ENCODE measurements at regions not wholly inside any gene's neighbourhood (a gene's known extent, or its start where the extent isn't known, plus 50 kb on each side); places are given as distances from the start of the nearest gene placed in this dataset.

- H3K79me2 ChIP-seq (ENCODE audit: insufficient read depth, low read length), result no peaks in the 10 kb centered on the region
- DNase-seq (ENCODE audit: insufficient read length, low spot score, missing footprints), result no peak
Observed at GRCh38 chr3:40779039-40779438, 254.3 kb downstream of the ZNF621 start.

GRCh38 chr3:40780291-40780924 is 255.6 kb downstream of the ZNF621 start:
- H3K9me3 ChIP-seq (ENCODE audit: low read depth, low read length), result no peaks in the 10 kb centered on the region
- peak overlapping the region; percentile 71 for H3K4me2 ChIP-seq (ENCODE audit: insufficient read depth, low read length)
- peaks cover 16% of the 10 kb centered on the region for H3K4me1 ChIP-seq (ENCODE audit: insufficient read depth, low read length)
- H3K27ac ChIP-seq (ENCODE audit: low read depth, low read length), result no peak overlapping the region
- no peaks in the 10 kb centered on the region for H3K36me3 ChIP-seq (ENCODE audit: insufficient read depth, low read length)
- no peaks in the 10 kb centered on the region for H3K79me2 ChIP-seq (ENCODE audit: insufficient read depth, low read length)
- H3K27me3 ChIP-seq (ENCODE audit: insufficient read depth, low read length), result peaks cover 3% of the 10 kb centered on the region
- DNase-seq (ENCODE audit: insufficient read length, low spot score, missing footprints), result peak; percentile 58
- no peak for TF ChIP-seq CTCF (IDR thresholded peaks at IDR 0.05; ENCODE audit: extremely low read depth, low read depth, low read length)
- H3K4me3 ChIP-seq (ENCODE audit: insufficient read depth, low read length), result peak overlapping the region; percentile 67
- H2AFZ ChIP-seq (ENCODE audit: low read length), result peak overlapping the region; percentile 87
- no peaks in the 10 kb centered on the region for H4K20me1 ChIP-seq (ENCODE audit: insufficient read depth, low read length)

More at GRCh38 chr3:40779039-40779438, 254.3 kb downstream of the ZNF621 start:
- H3K4me3 ChIP-seq (ENCODE audit: insufficient read depth, low read length), result no peak overlapping the region
- no peak overlapping the region for H2AFZ ChIP-seq (ENCODE audit: low read length)
- H3K9me3 ChIP-seq (ENCODE audit: low read depth, low read length), result no peaks in the 10 kb centered on the region
- peaks cover 16% of the 10 kb centered on the region for H3K4me1 ChIP-seq (ENCODE audit: insufficient read depth, low read length)
- H3K27me3 ChIP-seq (ENCODE audit: insufficient read depth, low read length), result peaks cover 3% of the 10 kb centered on the region
- H3K27ac ChIP-seq (ENCODE audit: low read depth, low read length), result no peak overlapping the region
- H3K36me3 ChIP-seq (ENCODE audit: insufficient read depth, low read length), result no peaks in the 10 kb centered on the region
- TF ChIP-seq CTCF (IDR thresholded peaks at IDR 0.05; ENCODE audit: extremely low read depth, low read depth, low read length), result no peak
- no peaks in the 10 kb centered on the region for H4K20me1 ChIP-seq (ENCODE audit: insufficient read depth, low read length)
- no peak overlapping the region for H3K4me2 ChIP-seq (ENCODE audit: insufficient read depth, low read length)

- Histone ChIP-seq H3K4me1 (ENCODE audit: insufficient read depth, low read length) (peaks cover 16% of the 10 kb centered on the region), H3K27me3 (ENCODE audit: insufficient read depth, low read length) (no peaks in the 10 kb centered on the region), H4K20me1 (ENCODE audit: insufficient read depth, low read length) (no peaks in the 10 kb centered on the region), H3K4me3 (ENCODE audit: insufficient read depth, low read length) (peak overlapping the region; percentile 67), H3K4me2 (ENCODE audit: insufficient read depth, low read length) (peak overlapping the region; percentile 71), H3K79me2 (ENCODE audit: insufficient read depth, low read length) (no peaks in the 10 kb centered on the region), H3K36me3 (ENCODE audit: insufficient read depth, low read length) (no peaks in the 10 kb centered on the region), H2AFZ (ENCODE audit: low read length) (peak overlapping the region; percentile 87), H3K27ac (ENCODE audit: low read depth, low read length) (peak overlapping the region; percentile 16), H3K9me3 (ENCODE audit: low read depth, low read length) (no peaks in the 10 kb centered on the region)
- no peak for TF ChIP-seq CTCF (IDR thresholded peaks at IDR 0.05; ENCODE audit: extremely low read depth, low read depth, low read length)
- peak; percentile 34 for DNase-seq (ENCODE audit: insufficient read length, low spot score, missing footprints)
Observed at GRCh38 chr3:40780925-40781406, 256.2 kb downstream of the ZNF621 start.

- Histone ChIP-seq H2AFZ (ENCODE audit: low read length) (no peak overlapping the region), H3K79me2 (ENCODE audit: insufficient read depth, low read length) (no peaks in the 10 kb centered on the region), H3K36me3 (ENCODE audit: insufficient read depth, low read length) (no peaks in the 10 kb centered on the region), H3K4me2 (ENCODE audit: insufficient read depth, low read length) (no peak overlapping the region), H4K20me1 (ENCODE audit: insufficient read depth, low read length) (no peaks in the 10 kb centered on the region), H3K4me3 (ENCODE audit: insufficient read depth, low read length) (no peak overlapping the region), H3K9me3 (ENCODE audit: low read depth, low read length) (no peaks in the 10 kb centered on the region), H3K4me1 (ENCODE audit: insufficient read depth, low read length) (peaks cover 16% of the 10 kb centered on the region), H3K27me3 (ENCODE audit: insufficient read depth, low read length) (no peaks in the 10 kb centered on the region), H3K27ac (ENCODE audit: low read depth, low read length) (no peak overlapping the region)
- peak; percentile 21 for TF ChIP-seq CTCF (IDR thresholded peaks at IDR 0.05; ENCODE audit: extremely low read depth, low read depth, low read length)
- DNase-seq (ENCODE audit: insufficient read length, low spot score, missing footprints), result no peak
Observed at GRCh38 chr3:40782111-40782721, 257.5 kb downstream of the ZNF621 start.
